ENCODE measurements at regions not wholly inside any gene's neighbourhood (a gene's known extent, or its start where the extent isn't known, plus 50 kb on each side); places are given as distances from the start of the nearest gene placed in this dataset.
"Not testable (repeated sequence)": the region's sequence is repeated elsewhere in the genome, so short reads cannot be mapped to it uniquely, and the experiment has no call there.

DNA sequence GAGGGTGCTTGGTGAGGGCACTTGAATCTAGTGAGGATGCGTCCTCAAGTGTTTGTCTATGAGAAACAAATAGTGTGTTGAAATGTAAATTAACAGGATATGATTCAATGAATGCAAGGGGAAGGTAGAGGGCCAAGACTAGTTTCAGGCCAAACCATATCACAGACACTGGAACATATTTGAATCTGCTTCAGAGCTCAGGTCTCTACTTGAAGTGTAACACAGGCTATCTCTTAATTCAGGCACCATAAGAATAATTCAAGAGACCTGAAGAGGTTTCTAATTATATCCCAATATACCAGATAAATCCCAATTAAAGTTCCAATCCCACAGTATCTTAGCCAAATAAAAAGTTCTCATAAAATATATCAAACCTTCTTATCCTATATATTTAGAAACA lies 146.5 kb upstream of the INTU start:
- TF ChIP-seq, protein P1, sequence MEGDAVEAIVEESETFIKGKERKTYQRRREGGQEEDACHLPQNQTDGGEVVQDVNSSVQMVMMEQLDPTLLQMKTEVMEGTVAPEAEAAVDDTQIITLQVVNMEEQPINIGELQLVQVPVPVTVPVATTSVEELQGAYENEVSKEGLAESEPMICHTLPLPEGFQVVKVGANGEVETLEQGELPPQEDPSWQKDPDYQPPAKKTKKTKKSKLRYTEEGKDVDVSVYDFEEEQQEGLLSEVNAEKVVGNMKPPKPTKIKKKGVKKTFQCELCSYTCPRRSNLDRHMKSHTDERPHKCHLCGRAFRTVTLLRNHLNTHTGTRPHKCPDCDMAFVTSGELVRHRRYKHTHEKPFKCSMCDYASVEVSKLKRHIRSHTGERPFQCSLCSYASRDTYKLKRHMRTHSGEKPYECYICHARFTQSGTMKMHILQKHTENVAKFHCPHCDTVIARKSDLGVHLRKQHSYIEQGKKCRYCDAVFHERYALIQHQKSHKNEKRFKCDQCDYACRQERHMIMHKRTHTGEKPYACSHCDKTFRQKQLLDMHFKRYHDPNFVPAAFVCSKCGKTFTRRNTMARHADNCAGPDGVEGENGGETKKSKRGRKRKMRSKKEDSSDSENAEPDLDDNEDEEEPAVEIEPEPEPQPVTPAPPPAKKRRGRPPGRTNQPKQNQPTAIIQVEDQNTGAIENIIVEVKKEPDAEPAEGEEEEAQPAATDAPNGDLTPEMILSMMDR (conservative IDR thresholded peaks at IDR 0.05): no peak
- Mint-ChIP-seq H3K27ac (ENCODE audit: unreplicated experiment) (peak overlapping the region; percentile 64), H3K4me1 (peaks cover 16% of the 10 kb centered on the region), H3K36me3 (ENCODE audit: low read depth) (no peaks in the 10 kb centered on the region), H3K27me3 (ENCODE audit: low read depth) (no peaks in the 10 kb centered on the region), H3K9me3 (no peaks in the 10 kb centered on the region), H3K4me3 (no peak overlapping the region)
- DNase-seq (ENCODE audit: low read depth, low spot score): no peak

DNA sequence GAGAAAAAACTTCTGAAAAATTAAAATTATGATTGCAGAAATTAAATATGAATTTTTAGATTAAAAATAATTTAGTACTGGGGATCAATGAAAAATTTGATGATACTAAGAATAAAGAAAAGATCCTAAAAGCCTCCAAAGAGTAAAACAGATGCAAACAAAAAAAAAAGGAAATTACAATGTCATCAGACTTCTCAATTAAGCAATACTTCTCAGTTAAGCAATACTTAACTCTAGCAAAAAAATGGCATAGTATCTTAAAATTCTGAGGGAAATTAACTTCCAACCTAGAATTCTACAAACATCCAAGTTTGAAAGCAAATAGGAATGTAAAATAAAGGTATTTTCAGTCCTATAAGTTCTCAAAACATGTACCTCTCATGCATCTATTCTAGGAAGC lies 141.2 kb upstream of the INTU start:
- no peak for DNase-seq (ENCODE audit: low read depth, low spot score)
- Mint-ChIP-seq H3K36me3 (ENCODE audit: low read depth) (no peaks in the 10 kb centered on the region), H3K4me3 (no peak overlapping the region), H3K27me3 (ENCODE audit: low read depth) (no peaks in the 10 kb centered on the region), H3K4me1 (no peaks in the 10 kb centered on the region), H3K9me3 (no peaks in the 10 kb centered on the region), H3K27ac (ENCODE audit: unreplicated experiment) (no peak overlapping the region)
- TF ChIP-seq, protein P1 (conservative IDR thresholded peaks at IDR 0.05): no peak

DNA sequence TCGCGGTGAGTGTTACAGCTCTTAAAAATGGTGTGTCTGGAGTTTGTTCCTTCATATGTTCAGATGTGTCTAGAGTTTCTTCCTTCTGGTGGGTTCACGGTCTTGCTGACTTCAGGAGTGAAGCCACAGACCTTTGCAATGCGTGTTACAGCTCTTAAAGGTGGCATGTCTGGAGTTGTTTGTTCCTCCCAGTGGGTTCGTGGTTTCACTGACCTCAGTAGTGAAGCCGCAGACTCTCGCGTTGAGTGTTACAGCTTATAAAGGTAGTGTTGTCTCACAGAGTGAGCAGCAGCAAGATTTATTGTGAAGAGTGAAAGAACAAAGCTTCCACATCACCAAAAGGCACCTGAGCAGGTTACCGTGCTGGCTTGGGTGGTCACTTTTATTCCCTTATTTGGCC lies 135.9 kb upstream of the INTU start:
- not testable (repeated sequence) for H3K9me3 Mint-ChIP-seq; H3K36me3 Mint-ChIP-seq (ENCODE audit: low read depth); DNase-seq (ENCODE audit: low read depth, low spot score); H3K27me3 Mint-ChIP-seq (ENCODE audit: low read depth); H3K27ac Mint-ChIP-seq (ENCODE audit: unreplicated experiment); H3K4me1 Mint-ChIP-seq; H3K4me3 Mint-ChIP-seq

DNA sequence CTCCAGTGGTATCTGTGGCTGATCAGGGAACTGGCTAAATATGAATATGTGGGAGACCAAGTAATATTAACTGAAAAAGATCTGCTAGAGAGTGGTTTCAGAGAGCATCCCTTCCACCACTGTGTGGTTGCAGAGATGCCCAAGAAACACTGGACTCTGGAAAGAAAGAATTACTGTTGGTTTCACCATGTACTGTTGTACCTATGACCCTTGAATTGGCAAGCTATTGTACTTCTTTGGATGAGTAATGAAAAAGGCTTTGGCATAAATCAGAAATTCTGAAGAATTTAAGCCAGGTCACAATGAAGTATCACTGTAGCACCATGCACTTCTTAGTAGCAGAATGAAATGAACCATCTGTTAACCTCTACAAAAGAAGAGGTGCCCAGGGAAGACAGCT lies 134.4 kb upstream of the INTU start:
- no peaks in the 10 kb centered on the region for H3K27me3 Mint-ChIP-seq (ENCODE audit: low read depth)
- H3K4me1 Mint-ChIP-seq: peaks cover 17% of the 10 kb centered on the region
- TF ChIP-seq, protein P1 (conservative IDR thresholded peaks at IDR 0.05): no peak
- H3K9me3 Mint-ChIP-seq: peaks cover 3% of the 10 kb centered on the region
- no peak for DNase-seq (ENCODE audit: low read depth, low spot score)
- no peak overlapping the region for H3K4me3 Mint-ChIP-seq
- no peak overlapping the region for H3K27ac Mint-ChIP-seq (ENCODE audit: unreplicated experiment)
- H3K36me3 Mint-ChIP-seq (ENCODE audit: low read depth): peaks cover 2% of the 10 kb centered on the region

DNA sequence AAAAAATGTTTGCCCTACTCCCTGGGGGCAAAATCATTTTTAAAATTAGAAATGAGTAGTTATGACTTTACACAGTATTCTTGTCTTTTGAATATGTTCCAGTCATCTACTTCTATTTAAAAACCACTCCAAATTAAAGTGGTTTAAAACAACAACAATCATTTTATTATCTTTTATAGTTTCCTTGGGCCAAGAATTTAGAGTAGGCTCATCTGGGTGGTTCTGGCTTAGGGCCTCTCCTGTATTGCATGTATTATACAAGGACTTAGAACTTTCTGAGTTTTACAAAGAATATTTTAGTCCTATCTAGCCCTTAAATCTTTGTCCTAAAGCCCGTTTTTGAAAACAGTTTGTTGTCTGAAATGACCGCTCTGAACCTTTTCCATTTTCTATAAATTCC lies 132.5 kb upstream of the INTU start:
- DNase-seq (ENCODE audit: low read depth, low spot score): no peak
- Mint-ChIP-seq H3K27me3 (ENCODE audit: low read depth) (no peaks in the 10 kb centered on the region), H3K4me1 (peaks cover 19% of the 10 kb centered on the region), H3K9me3 (peaks cover 3% of the 10 kb centered on the region), H3K36me3 (ENCODE audit: low read depth) (peaks cover 2% of the 10 kb centered on the region), H3K4me3 (no peak overlapping the region), H3K27ac (ENCODE audit: unreplicated experiment) (no peak overlapping the region)
- TF ChIP-seq, protein P1 (conservative IDR thresholded peaks at IDR 0.05): no peak

DNA sequence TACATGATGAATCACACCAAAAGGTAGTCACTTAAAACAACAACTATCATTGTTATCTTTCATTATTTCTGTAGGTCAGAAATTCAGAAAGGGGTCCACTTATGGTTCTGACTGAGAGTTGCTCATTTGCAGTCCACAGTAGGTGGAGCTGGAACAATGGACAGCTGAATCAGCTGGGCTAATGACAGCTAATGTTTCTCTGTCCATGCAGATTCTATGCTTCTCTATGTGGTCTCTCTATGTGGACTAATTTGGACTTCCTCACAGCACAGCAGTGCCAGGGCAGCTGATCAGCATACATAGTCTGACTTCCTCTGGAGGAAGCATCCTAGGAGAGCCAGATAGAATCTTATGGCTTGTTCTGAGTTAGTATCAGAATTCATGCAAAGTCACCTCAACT lies 131.7 kb upstream of the INTU start:
- Mint-ChIP-seq H3K36me3 (ENCODE audit: low read depth) (peaks cover 2% of the 10 kb centered on the region), H3K27ac (ENCODE audit: unreplicated experiment) (no peak overlapping the region), H3K27me3 (ENCODE audit: low read depth) (no peaks in the 10 kb centered on the region), H3K9me3 (peaks cover 3% of the 10 kb centered on the region), H3K4me3 (no peak overlapping the region), H3K4me1 (peaks cover 19% of the 10 kb centered on the region)
- TF ChIP-seq, protein P1 (conservative IDR thresholded peaks at IDR 0.05): no peak
- no peak for DNase-seq (ENCODE audit: low read depth, low spot score)

Measured in neural crest cell (in vitro differentiated cells).